ENCODE measurements at regions not wholly inside any gene's neighbourhood (a gene's known extent, or its start where the extent isn't known, plus 50 kb on each side); places are given as distances from the start of the nearest gene placed in this dataset.

- no peak for TF ChIP-seq CTCF (IDR thresholded peaks at IDR 0.05)
- no peak for TF ChIP-seq ZNF396 (CRISPR knock-in tag; IDR thresholded peaks at IDR 0.05; ENCODE audit: borderline replicate concordance)
- TF ChIP-seq ZNF425 (CRISPR knock-in tag; conservative IDR thresholded peaks at IDR 0.05): no peak
- no peak for TF ChIP-seq ERG (CRISPR knock-in tag; IDR thresholded peaks at IDR 0.05)
- TF ChIP-seq CREB1 (CRISPR knock-in tag; IDR thresholded peaks at IDR 0.05): no peak
- no peak for TF ChIP-seq ZNF232 (CRISPR knock-in tag; IDR thresholded peaks at IDR 0.05)
- no peak for TF ChIP-seq MAX (CRISPR knock-in tag; IDR thresholded peaks at IDR 0.05)
- no peak for TF ChIP-seq USF2 (CRISPR knock-in tag; IDR thresholded peaks at IDR 0.05)
- TF ChIP-seq CDX4 (CRISPR knock-in tag; IDR thresholded peaks at IDR 0.05; ENCODE audit: borderline replicate concordance): no peak
- no peak for TF ChIP-seq MXD4 (CRISPR knock-in tag; IDR thresholded peaks at IDR 0.05; ENCODE audit: borderline replicate concordance)
Measured at GRCh38 chr18:64806691-64807090, 657.8 kb upstream of the LINC00305 start.
